NCI-H510A (cell line): ENCODE measurements at regions not wholly inside any gene's neighbourhood (a gene's known extent, or its start where the extent isn't known, plus 50 kb on each side); places are given as distances from the start of the nearest gene placed in this dataset.
"Not testable (repeated sequence)": the region's sequence is repeated elsewhere in the genome, so short reads cannot be mapped to it uniquely, and the experiment has no call there.

Experiments used
- DNase-seq: peaks from one replicate; lab custom pipeline; 2025; lab: John Stamatoyannopoulos, UW

- no peak for DNase-seq
Measured at GRCh38 chr9:105114318-105114717, 130.1 kb upstream of the SLC44A1 start.

- no peak for DNase-seq
Measured at GRCh38 chr9:105114964-105115728, 129.3 kb upstream of the SLC44A1 start.

- no peak for DNase-seq
Measured at GRCh38 chr9:105116052-105116868, 128.2 kb upstream of the SLC44A1 start.

GRCh38 chr9:105117234-105117633 lies 127.2 kb upstream of the SLC44A1 start:
- DNase-seq = no peak

- no peak for DNase-seq
Measured at GRCh38 chr9:105118636-105119035, 125.8 kb upstream of the SLC44A1 start.

GRCh38 chr9:105119156-105119555 lies 125.3 kb upstream of the SLC44A1 start:
- no peak for DNase-seq

GRCh38 chr9:105121861-105122430 lies 122.5 kb upstream of the SLC44A1 start:
- DNase-seq = no peak

GRCh38 chr9:105124598-105124997 lies 119.9 kb upstream of the SLC44A1 start:
- not testable (repeated sequence) for DNase-seq

- no peak for DNase-seq
Measured at GRCh38 chr9:105126226-105126625, 118.2 kb upstream of the SLC44A1 start.

- no peak for DNase-seq
Measured at GRCh38 chr9:105127863-105128220, 116.6 kb upstream of the SLC44A1 start.

- DNase-seq = no peak
Measured at GRCh38 chr9:105128908-105129600, 115.4 kb upstream of the SLC44A1 start.

- no peak for DNase-seq
Measured at GRCh38 chr9:105129731-105130130, 114.7 kb upstream of the SLC44A1 start.

GRCh38 chr9:105131981-105132380 lies 112.5 kb upstream of the SLC44A1 start:
- DNase-seq = no peak

GRCh38 chr9:105132606-105133005 lies 111.8 kb upstream of the SLC44A1 start:
- DNase-seq = no peak

GRCh38 chr9:105138306-105138801 lies 106.1 kb upstream of the SLC44A1 start:
- DNase-seq = peak; percentile 26

- DNase-seq = no peak
Measured at GRCh38 chr9:105141146-105141975, 103.1 kb upstream of the SLC44A1 start.

- DNase-seq = no peak
Measured at GRCh38 chr9:105141976-105142250, 102.5 kb upstream of the SLC44A1 start.

- DNase-seq = no peak
Measured at GRCh38 chr9:105142406-105143135, 101.9 kb upstream of the SLC44A1 start.

GRCh38 chr9:105143136-105143430 lies 101.4 kb upstream of the SLC44A1 start:
- no peak for DNase-seq

GRCh38 chr9:105144076-105144475 lies 100.4 kb upstream of the SLC44A1 start:
- no peak for DNase-seq

- no peak for DNase-seq
Measured at GRCh38 chr9:105144841-105145240, 99.6 kb upstream of the SLC44A1 start.
